Type B pancreatic cell (in vitro differentiated cells): ENCODE measurements at regions not wholly inside any gene's neighbourhood (a gene's known extent, or its start where the extent isn't known, plus 50 kb on each side); places are given as distances from the start of the nearest gene placed in this dataset.
"Not testable (repeated sequence)": the region's sequence is repeated elsewhere in the genome, so short reads cannot be mapped to it uniquely, and the experiment has no call there.

ENCODE experiments used
- DNase-seq: peaks from one replicate; pipeline ENCODE4 v3.0.0; 2021; ENCODE audit warnings: mixed read lengths; ENCODE audit not compliant: unreplicated experiment; ENCODE audit errors: extremely low spot score
- H3K27ac Mint-ChIP-seq: 2 replicates; pipeline ENCODE4 v1.8.0; 2021; ENCODE audit warnings: mild to moderate bottlenecking, mixed read lengths
- H3K27me3 Mint-ChIP-seq: 2 replicates; pipeline ENCODE4 v1.8.0; 2021; ENCODE audit warnings: mixed read lengths
- H3K36me3 Mint-ChIP-seq: 2 replicates; pipeline ENCODE4 v1.8.0; 2021; ENCODE audit warnings: mixed read lengths
- H3K4me1 Mint-ChIP-seq: one replicate; pipeline ENCODE4 v1.8.0; 2021; ENCODE audit warnings: mixed read lengths; ENCODE audit not compliant: unreplicated experiment
- H3K4me3 Mint-ChIP-seq: 2 replicates; pipeline ENCODE4 v1.8.0; 2021; ENCODE audit warnings: mild to moderate bottlenecking, mixed read lengths
- H3K9me3 Mint-ChIP-seq: 2 replicates; pipeline ENCODE4 v1.8.0; 2021; ENCODE audit warnings: mixed read lengths
- CTCF ChIP-seq: fragments of 200-600 bp; sonication (generic); conservative IDR thresholded peaks from 2 replicates; pipeline ENCODE4 v1.5.0; 2021; ENCODE audit warnings: antibody characterized with exemption, mild to moderate bottlenecking

- H3K27me3 Mint-ChIP-seq = no peaks in the 10 kb centered on the region
- H3K9me3 Mint-ChIP-seq = peaks cover 5% of the 10 kb centered on the region
- no peak overlapping the region for H3K4me3 Mint-ChIP-seq
- H3K27ac Mint-ChIP-seq = no peak overlapping the region
- no peak for TF ChIP-seq CTCF
- no peaks in the 10 kb centered on the region for H3K4me1 Mint-ChIP-seq
- no peak for DNase-seq
- no peaks in the 10 kb centered on the region for H3K36me3 Mint-ChIP-seq
Measured at GRCh38 chr5:117614408-117614807, 1039.8 kb upstream of the SEMA6A start.

- no peak overlapping the region for H3K4me3 Mint-ChIP-seq
- DNase-seq = no peak
- no peaks in the 10 kb centered on the region for H3K27me3 Mint-ChIP-seq
- TF ChIP-seq CTCF = no peak
- no peak overlapping the region for H3K27ac Mint-ChIP-seq
- H3K4me1 Mint-ChIP-seq = no peaks in the 10 kb centered on the region
- H3K36me3 Mint-ChIP-seq = no peaks in the 10 kb centered on the region
- no peaks in the 10 kb centered on the region for H3K9me3 Mint-ChIP-seq
Measured at GRCh38 chr5:117604845-117605244, 1030.2 kb upstream of the SEMA6A start.

GRCh38 chr5:117599811-117600210 is 1025.2 kb upstream of the SEMA6A start:
- not testable (repeated sequence) for H3K27ac Mint-ChIP-seq, H3K36me3 Mint-ChIP-seq, DNase-seq, H3K4me1 Mint-ChIP-seq, H3K9me3 Mint-ChIP-seq, H3K27me3 Mint-ChIP-seq, H3K4me3 Mint-ChIP-seq

GRCh38 chr5:117594166-117594565 is 1019.5 kb upstream of the SEMA6A start:
- H3K27me3 Mint-ChIP-seq = no peaks in the 10 kb centered on the region
- no peak overlapping the region for H3K4me3 Mint-ChIP-seq
- peaks cover 3% of the 10 kb centered on the region for H3K36me3 Mint-ChIP-seq
- no peak overlapping the region for H3K27ac Mint-ChIP-seq
- no peaks in the 10 kb centered on the region for H3K9me3 Mint-ChIP-seq
- H3K4me1 Mint-ChIP-seq = no peaks in the 10 kb centered on the region
- no peak for TF ChIP-seq CTCF
- DNase-seq = no peak

GRCh38 chr5:117590944-117591343 is 1016.3 kb upstream of the SEMA6A start:
- peaks cover 4% of the 10 kb centered on the region for H3K9me3 Mint-ChIP-seq
- no peak overlapping the region for H3K27ac Mint-ChIP-seq
- H3K36me3 Mint-ChIP-seq = no peaks in the 10 kb centered on the region
- no peaks in the 10 kb centered on the region for H3K27me3 Mint-ChIP-seq
- DNase-seq = no peak
- TF ChIP-seq CTCF = peak; percentile 50
- H3K4me3 Mint-ChIP-seq = no peak overlapping the region
- H3K4me1 Mint-ChIP-seq = no peaks in the 10 kb centered on the region

GRCh38 chr5:117588611-117589010 is 1014.0 kb upstream of the SEMA6A start:
- Mint-ChIP-seq H3K27me3 (no peaks in the 10 kb centered on the region), H3K9me3 (peaks cover 5% of the 10 kb centered on the region), H3K4me1 (no peaks in the 10 kb centered on the region), H3K36me3 (no peaks in the 10 kb centered on the region), H3K4me3 (no peak overlapping the region), H3K27ac (no peak overlapping the region)
- DNase-seq = no peak
- TF ChIP-seq CTCF = no peak
